OCI-LY3 (cell line): ENCODE measurements at regions not wholly inside any gene's neighbourhood (a gene's known extent, or its start where the extent isn't known, plus 50 kb on each side); places are given as distances from the start of the nearest gene placed in this dataset.

Experiments used
- EZH2phosphoT487 ChIP-seq: fragments of 200-600 bp; shearing (Covaris generic); IDR thresholded peaks from 2 replicates; pipeline ENCODE4 v1.6.1; 2018; ENCODE audit warnings: antibody characterized with exemption, mixed run types, low read depth
- TF ChIP-seq, protein P1 (sequence below): fragments of 200-600, 300-600 bp; sonication (generic); IDR thresholded peaks from 2 replicates; pipeline ENCODE4 v1.5.1; 2014; ENCODE audit warnings: antibody characterized with exemption, low read length, low read depth

- TF ChIP-seq, protein P1, sequence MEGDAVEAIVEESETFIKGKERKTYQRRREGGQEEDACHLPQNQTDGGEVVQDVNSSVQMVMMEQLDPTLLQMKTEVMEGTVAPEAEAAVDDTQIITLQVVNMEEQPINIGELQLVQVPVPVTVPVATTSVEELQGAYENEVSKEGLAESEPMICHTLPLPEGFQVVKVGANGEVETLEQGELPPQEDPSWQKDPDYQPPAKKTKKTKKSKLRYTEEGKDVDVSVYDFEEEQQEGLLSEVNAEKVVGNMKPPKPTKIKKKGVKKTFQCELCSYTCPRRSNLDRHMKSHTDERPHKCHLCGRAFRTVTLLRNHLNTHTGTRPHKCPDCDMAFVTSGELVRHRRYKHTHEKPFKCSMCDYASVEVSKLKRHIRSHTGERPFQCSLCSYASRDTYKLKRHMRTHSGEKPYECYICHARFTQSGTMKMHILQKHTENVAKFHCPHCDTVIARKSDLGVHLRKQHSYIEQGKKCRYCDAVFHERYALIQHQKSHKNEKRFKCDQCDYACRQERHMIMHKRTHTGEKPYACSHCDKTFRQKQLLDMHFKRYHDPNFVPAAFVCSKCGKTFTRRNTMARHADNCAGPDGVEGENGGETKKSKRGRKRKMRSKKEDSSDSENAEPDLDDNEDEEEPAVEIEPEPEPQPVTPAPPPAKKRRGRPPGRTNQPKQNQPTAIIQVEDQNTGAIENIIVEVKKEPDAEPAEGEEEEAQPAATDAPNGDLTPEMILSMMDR, result no peak
- no peak for TF ChIP-seq EZH2phosphoT487
Measured at GRCh38 chr16:54414671-54415070, 128.1 kb upstream of the IRX3 start.
